Ishikawa (cell line): ENCODE measurements at regions not wholly inside any gene's neighbourhood (a gene's known extent, or its start where the extent isn't known, plus 50 kb on each side); places are given as distances from the start of the nearest gene placed in this dataset.

Experiments
- EP300 ChIP-seq: IDR thresholded peaks from 2 replicates; pipeline ENCODE4 v1.6.1; 2012; ENCODE audit warnings: borderline replicate concordance
- FOXM1 ChIP-seq: IDR thresholded peaks from 2 replicates; pipeline ENCODE4 v1.6.1; 2012; ENCODE audit warnings: low read depth, borderline replicate concordance
- TAF1 ChIP-seq: IDR thresholded peaks from 2 replicates; pipeline ENCODE4 v1.6.1; 2012; ENCODE audit warnings: low read depth, mild to moderate bottlenecking
- ZBTB7A ChIP-seq: IDR thresholded peaks from 2 replicates; pipeline ENCODE4 v1.6.1; 2012; ENCODE audit warnings: low read depth
- TF ChIP-seq, protein P1 (sequence below): IDR thresholded peaks from 2 replicates; pipeline ENCODE4 v1.6.1; 2012; ENCODE audit warnings: low read depth, mild to moderate bottlenecking

DNA sequence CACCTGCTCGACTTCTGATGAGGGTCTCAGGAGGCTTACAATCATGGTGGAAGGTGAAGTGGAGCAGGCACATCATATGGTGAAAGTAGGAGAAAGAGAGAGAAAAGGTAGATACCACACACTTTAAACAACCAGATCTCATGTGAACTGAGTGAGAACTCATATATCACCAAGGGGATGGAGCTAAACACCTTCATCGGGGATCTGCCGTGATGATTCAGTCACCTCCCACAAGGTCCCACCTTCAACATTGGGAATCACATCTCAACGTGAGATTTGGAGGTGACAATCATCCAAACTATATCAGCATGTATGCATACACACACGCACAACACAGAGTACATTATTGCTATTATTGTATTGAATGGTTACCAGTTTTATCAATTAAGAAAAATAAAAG lies 453.3 kb upstream of the NRSN1 start:
- TF ChIP-seq, protein P1, sequence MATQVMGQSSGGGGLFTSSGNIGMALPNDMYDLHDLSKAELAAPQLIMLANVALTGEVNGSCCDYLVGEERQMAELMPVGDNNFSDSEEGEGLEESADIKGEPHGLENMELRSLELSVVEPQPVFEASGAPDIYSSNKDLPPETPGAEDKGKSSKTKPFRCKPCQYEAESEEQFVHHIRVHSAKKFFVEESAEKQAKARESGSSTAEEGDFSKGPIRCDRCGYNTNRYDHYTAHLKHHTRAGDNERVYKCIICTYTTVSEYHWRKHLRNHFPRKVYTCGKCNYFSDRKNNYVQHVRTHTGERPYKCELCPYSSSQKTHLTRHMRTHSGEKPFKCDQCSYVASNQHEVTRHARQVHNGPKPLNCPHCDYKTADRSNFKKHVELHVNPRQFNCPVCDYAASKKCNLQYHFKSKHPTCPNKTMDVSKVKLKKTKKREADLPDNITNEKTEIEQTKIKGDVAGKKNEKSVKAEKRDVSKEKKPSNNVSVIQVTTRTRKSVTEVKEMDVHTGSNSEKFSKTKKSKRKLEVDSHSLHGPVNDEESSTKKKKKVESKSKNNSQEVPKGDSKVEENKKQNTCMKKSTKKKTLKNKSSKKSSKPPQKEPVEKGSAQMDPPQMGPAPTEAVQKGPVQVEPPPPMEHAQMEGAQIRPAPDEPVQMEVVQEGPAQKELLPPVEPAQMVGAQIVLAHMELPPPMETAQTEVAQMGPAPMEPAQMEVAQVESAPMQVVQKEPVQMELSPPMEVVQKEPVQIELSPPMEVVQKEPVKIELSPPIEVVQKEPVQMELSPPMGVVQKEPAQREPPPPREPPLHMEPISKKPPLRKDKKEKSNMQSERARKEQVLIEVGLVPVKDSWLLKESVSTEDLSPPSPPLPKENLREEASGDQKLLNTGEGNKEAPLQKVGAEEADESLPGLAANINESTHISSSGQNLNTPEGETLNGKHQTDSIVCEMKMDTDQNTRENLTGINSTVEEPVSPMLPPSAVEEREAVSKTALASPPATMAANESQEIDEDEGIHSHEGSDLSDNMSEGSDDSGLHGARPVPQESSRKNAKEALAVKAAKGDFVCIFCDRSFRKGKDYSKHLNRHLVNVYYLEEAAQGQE, result no peak
- no peak for TF ChIP-seq TAF1
- no peak for TF ChIP-seq FOXM1
- no peak for TF ChIP-seq ZBTB7A
- no peak for TF ChIP-seq EP300
